HG03378 (cell line): ENCODE measurements at regions not wholly inside any gene's neighbourhood (a gene's known extent, or its start where the extent isn't known, plus 50 kb on each side); places are given as distances from the start of the nearest gene placed in this dataset.

Experiments used
- ATAC-seq: cut with Tn5 transposase; IDR thresholded peaks from one replicate; pipeline ENCODE4 v1.9.1; 2021; ENCODE audit warnings: mild to moderate bottlenecking, moderate library complexity; ENCODE audit not compliant: unreplicated experiment

- ATAC-seq, result no peak
Measured at GRCh38 chr1:103854279-103854678, 104.6 kb downstream of the AMY1C start.

- ATAC-seq, result no peak
Measured at GRCh38 chr1:103859721-103860120, 110.0 kb downstream of the AMY1C start.

GRCh38 chr1:103898576-103899345, 149.1 kb downstream of the AMY1C start:
- no peak for ATAC-seq

- no peak for ATAC-seq
Measured at GRCh38 chr1:103900005-103900404, 150.3 kb downstream of the AMY1C start.

GRCh38 chr1:103901072-103901471, 151.4 kb downstream of the AMY1C start:
- ATAC-seq, result no peak

GRCh38 chr1:103905363-103905762, 155.7 kb downstream of the AMY1C start:
- ATAC-seq, result no peak

- no peak for ATAC-seq
Measured at GRCh38 chr1:103911450-103911849, 161.8 kb downstream of the AMY1C start.

- no peak for ATAC-seq
Measured at GRCh38 chr1:103917795-103918194, 168.1 kb downstream of the AMY1C start.

GRCh38 chr1:103931891-103932290, 182.2 kb downstream of the AMY1C start:
- no peak for ATAC-seq

GRCh38 chr1:103937763-103938357, 188.2 kb downstream of the AMY1C start:
- ATAC-seq, result no peak

GRCh38 chr1:103941086-103941485, 191.4 kb downstream of the AMY1C start:
- no peak for ATAC-seq

GRCh38 chr1:103942029-103942428, 192.3 kb downstream of the AMY1C start:
- ATAC-seq, result no peak

- ATAC-seq, result no peak
Measured at GRCh38 chr1:103945774-103946173, 196.1 kb downstream of the AMY1C start.

- no peak for ATAC-seq
Measured at GRCh38 chr1:103948526-103948925, 198.8 kb downstream of the AMY1C start.

- no peak for ATAC-seq
Measured at GRCh38 chr1:103949779-103950178, 200.1 kb downstream of the AMY1C start.

- ATAC-seq, result no peak
Measured at GRCh38 chr1:103953386-103953785, 203.7 kb downstream of the AMY1C start.

GRCh38 chr1:103958699-103959098, 209.0 kb downstream of the AMY1C start:
- ATAC-seq, result no peak

GRCh38 chr1:103959565-103959964, 209.9 kb downstream of the AMY1C start:
- no peak for ATAC-seq

- ATAC-seq, result no peak
Measured at GRCh38 chr1:103960045-103960444, 210.3 kb downstream of the AMY1C start.

GRCh38 chr1:103960710-103961109, 211.0 kb downstream of the AMY1C start:
- ATAC-seq, result no peak

GRCh38 chr1:103986792-103987191, 237.1 kb downstream of the AMY1C start:
- ATAC-seq, result no peak

- no peak for ATAC-seq
Measured at GRCh38 chr1:103997631-103998030, 247.9 kb downstream of the AMY1C start.
